Fibroblast of mammary gland (primary cell): ENCODE measurements at regions not wholly inside any gene's neighbourhood (a gene's known extent, or its start where the extent isn't known, plus 50 kb on each side); places are given as distances from the start of the nearest gene placed in this dataset.

Experiments used
- DNase-seq: peaks from one replicate; pipeline ENCODE4 v3.0.0-alpha.2; 2010; ENCODE audit warnings: low read depth
- H3K4me3 ChIP-seq: 2 replicates; pipeline ENCODE4 v1.5.1; 2011; ENCODE audit warnings: low read depth, mild to moderate bottlenecking, low read length, moderate library complexity; ENCODE audit not compliant: control insufficient read depth
- CTCF ChIP-seq: conservative IDR thresholded peaks from 2 replicates; pipeline ENCODE4 v1.5.1; 2011; ENCODE audit warnings: low read depth, low read length, inconsistent platforms; ENCODE audit not compliant: control insufficient read depth, insufficient read depth

GRCh38 chr10:83636826-83637225, 502.5 kb upstream of the GHITM start:
- DNase-seq, result no peak
- TF ChIP-seq CTCF, result no peak
- no peak overlapping the region for H3K4me3 ChIP-seq

GRCh38 chr10:83647526-83647925, 491.8 kb upstream of the GHITM start:
- no peak for TF ChIP-seq CTCF
- DNase-seq, result no peak

GRCh38 chr10:83648201-83648600, 491.1 kb upstream of the GHITM start:
- TF ChIP-seq CTCF, result no peak
- DNase-seq, result no peak
- H3K4me3 ChIP-seq, result no peak overlapping the region

More at GRCh38 chr10:83647526-83647925, 491.8 kb upstream of the GHITM start:
- no peak overlapping the region for H3K4me3 ChIP-seq

- no peak for TF ChIP-seq CTCF
- no peak for DNase-seq
- H3K4me3 ChIP-seq, result no peak overlapping the region
Observed at GRCh38 chr10:83649471-83649870, 489.8 kb upstream of the GHITM start.

GRCh38 chr10:83654689-83655088, 484.6 kb upstream of the GHITM start:
- TF ChIP-seq CTCF, result no peak
- DNase-seq, result no peak
- H3K4me3 ChIP-seq, result no peak overlapping the region

- no peak for TF ChIP-seq CTCF
- H3K4me3 ChIP-seq, result no peak overlapping the region
- no peak for DNase-seq
Observed at GRCh38 chr10:83656924-83657323, 482.4 kb upstream of the GHITM start.

- no peak for TF ChIP-seq CTCF
- DNase-seq, result no peak
- H3K4me3 ChIP-seq, result no peak overlapping the region
Observed at GRCh38 chr10:83657487-83657886, 481.8 kb upstream of the GHITM start.
